HEK293 (cell line): ENCODE measurements at regions not wholly inside any gene's neighbourhood (a gene's known extent, or its start where the extent isn't known, plus 50 kb on each side); places are given as distances from the start of the nearest gene placed in this dataset.

Experiments used
- CTCF ChIP-seq: fragments of 450-650 bp; formaldehyde crosslinking; IDR thresholded peaks from 2 replicates; pipeline ENCODE4 v1.5.1; 2016; ENCODE audit warnings: missing biosample characterization, missing genetic modification characterization
- KLF17 ChIP-seq: fragments of 450-650 bp; formaldehyde crosslinking; IDR thresholded peaks from 2 replicates; pipeline ENCODE4 v1.5.1; 2016; ENCODE audit warnings: missing biosample characterization, missing genetic modification characterization
- SALL2 ChIP-seq: fragments of 450-650 bp; formaldehyde crosslinking; IDR thresholded peaks from 2 replicates; pipeline ENCODE4 v1.5.0; 2017; ENCODE audit warnings: missing biosample characterization, mild to moderate bottlenecking, missing genetic modification characterization, borderline replicate concordance
- SETDB1 ChIP-seq: IDR thresholded peaks from one replicate; pipeline ENCODE4 v1.6.1; 2017; ENCODE audit warnings: mild to moderate bottlenecking, low read length, moderate library complexity, mixed read lengths; ENCODE audit not compliant: insufficient read length
- SP2 ChIP-seq: fragments of 450-650 bp; formaldehyde crosslinking; IDR thresholded peaks from 2 replicates; pipeline ENCODE4 v1.5.1; 2016; ENCODE audit warnings: missing biosample characterization, missing genetic modification characterization
- ZNF133 ChIP-seq: fragments of 450-650 bp; formaldehyde crosslinking; IDR thresholded peaks from 2 replicates; pipeline ENCODE4 v1.5.1; 2016; ENCODE audit warnings: missing biosample characterization, missing genetic modification characterization
- ZNF184 ChIP-seq: fragments of 450-650 bp; IDR thresholded peaks from 2 replicates; pipeline ENCODE4 v1.5.1; 2018; ENCODE audit warnings: missing biosample characterization, mild to moderate bottlenecking, missing genetic modification characterization
- ZNF23 ChIP-seq: fragments of 450-650 bp; formaldehyde crosslinking; IDR thresholded peaks from 2 replicates; pipeline ENCODE4 v1.5.1; 2016; ENCODE audit warnings: missing biosample characterization, missing genetic modification characterization, borderline replicate concordance
- ZNF777 ChIP-seq: fragments of 450-650 bp; formaldehyde crosslinking; IDR thresholded peaks from 2 replicates; pipeline ENCODE4 v1.5.1; 2017; ENCODE audit warnings: missing biosample characterization, missing genetic modification characterization, borderline replicate concordance
- TF ChIP-seq, protein P1 (sequence below): IDR thresholded peaks from 2 replicates; pipeline ENCODE4 v1.6.1; 2011; ENCODE audit warnings: mild to moderate bottlenecking, low read depth, low read length, borderline replicate concordance
- TF ChIP-seq, protein P2 (sequence below): fragments of 450-650 bp; formaldehyde crosslinking; IDR thresholded peaks from 2 replicates; pipeline ENCODE4 v1.5.1; 2017; ENCODE audit warnings: missing biosample characterization, missing genetic modification characterization
- TF ChIP-seq, protein P3 (sequence below): fragments of 450-650 bp; formaldehyde crosslinking; IDR thresholded peaks from 2 replicates; pipeline ENCODE4 v1.5.1; 2017; ENCODE audit warnings: missing biosample characterization, missing genetic modification characterization

- TF ChIP-seq ZNF23, result no peak
- TF ChIP-seq SP2 (tag by site-specific recombination), result no peak
- TF ChIP-seq, protein P1, sequence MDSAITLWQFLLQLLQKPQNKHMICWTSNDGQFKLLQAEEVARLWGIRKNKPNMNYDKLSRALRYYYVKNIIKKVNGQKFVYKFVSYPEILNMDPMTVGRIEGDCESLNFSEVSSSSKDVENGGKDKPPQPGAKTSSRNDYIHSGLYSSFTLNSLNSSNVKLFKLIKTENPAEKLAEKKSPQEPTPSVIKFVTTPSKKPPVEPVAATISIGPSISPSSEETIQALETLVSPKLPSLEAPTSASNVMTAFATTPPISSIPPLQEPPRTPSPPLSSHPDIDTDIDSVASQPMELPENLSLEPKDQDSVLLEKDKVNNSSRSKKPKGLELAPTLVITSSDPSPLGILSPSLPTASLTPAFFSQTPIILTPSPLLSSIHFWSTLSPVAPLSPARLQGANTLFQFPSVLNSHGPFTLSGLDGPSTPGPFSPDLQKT, result no peak
- TF ChIP-seq ZNF184 (tag by site-specific recombination), result no peak
- TF ChIP-seq, protein P2, sequence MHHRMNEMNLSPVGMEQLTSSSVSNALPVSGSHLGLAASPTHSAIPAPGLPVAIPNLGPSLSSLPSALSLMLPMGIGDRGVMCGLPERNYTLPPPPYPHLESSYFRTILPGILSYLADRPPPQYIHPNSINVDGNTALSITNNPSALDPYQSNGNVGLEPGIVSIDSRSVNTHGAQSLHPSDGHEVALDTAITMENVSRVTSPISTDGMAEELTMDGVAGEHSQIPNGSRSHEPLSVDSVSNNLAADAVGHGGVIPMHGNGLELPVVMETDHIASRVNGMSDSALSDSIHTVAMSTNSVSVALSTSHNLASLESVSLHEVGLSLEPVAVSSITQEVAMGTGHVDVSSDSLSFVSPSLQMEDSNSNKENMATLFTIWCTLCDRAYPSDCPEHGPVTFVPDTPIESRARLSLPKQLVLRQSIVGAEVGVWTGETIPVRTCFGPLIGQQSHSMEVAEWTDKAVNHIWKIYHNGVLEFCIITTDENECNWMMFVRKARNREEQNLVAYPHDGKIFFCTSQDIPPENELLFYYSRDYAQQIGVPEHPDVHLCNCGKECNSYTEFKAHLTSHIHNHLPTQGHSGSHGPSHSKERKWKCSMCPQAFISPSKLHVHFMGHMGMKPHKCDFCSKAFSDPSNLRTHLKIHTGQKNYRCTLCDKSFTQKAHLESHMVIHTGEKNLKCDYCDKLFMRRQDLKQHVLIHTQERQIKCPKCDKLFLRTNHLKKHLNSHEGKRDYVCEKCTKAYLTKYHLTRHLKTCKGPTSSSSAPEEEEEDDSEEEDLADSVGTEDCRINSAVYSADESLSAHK (tag by site-specific recombination), result no peak
- no peak for TF ChIP-seq CTCF
- no peak for TF ChIP-seq KLF17 (tag by site-specific recombination)
- no peak for TF ChIP-seq ZNF777
- TF ChIP-seq, protein P3, sequence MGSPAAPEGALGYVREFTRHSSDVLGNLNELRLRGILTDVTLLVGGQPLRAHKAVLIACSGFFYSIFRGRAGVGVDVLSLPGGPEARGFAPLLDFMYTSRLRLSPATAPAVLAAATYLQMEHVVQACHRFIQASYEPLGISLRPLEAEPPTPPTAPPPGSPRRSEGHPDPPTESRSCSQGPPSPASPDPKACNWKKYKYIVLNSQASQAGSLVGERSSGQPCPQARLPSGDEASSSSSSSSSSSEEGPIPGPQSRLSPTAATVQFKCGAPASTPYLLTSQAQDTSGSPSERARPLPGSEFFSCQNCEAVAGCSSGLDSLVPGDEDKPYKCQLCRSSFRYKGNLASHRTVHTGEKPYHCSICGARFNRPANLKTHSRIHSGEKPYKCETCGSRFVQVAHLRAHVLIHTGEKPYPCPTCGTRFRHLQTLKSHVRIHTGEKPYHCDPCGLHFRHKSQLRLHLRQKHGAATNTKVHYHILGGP (tag by site-specific recombination), result no peak
- TF ChIP-seq ZNF133, result no peak
- no peak for TF ChIP-seq SALL2 (tag by site-specific recombination)
- no peak for TF ChIP-seq SETDB1
These were observed 64.3 kb downstream of the ZNF281 start for GRCh38 chr1:200345520-200345919.
